Psoas muscle (tissue), 7 donors: ENCODE measurements at regions not wholly inside any gene's neighbourhood (a gene's known extent, or its start where the extent isn't known, plus 50 kb on each side); places are given as distances from the start of the nearest gene placed in this dataset.

ENCODE experiments used
- ATAC-seq, 4 donors: fragments of 200-7000 bp; cut with Tn5 transposase; one replicate each; pipeline ENCODE4 v1.9.1; 2020; ENCODE audit warnings: moderate library complexity in 3 of 4, mild to moderate bottlenecking in 2 of 4
- DNase-seq, 2 donors: peaks; one replicate each; pipeline ENCODE4 v3.0.0-alpha.2; 2020
- H3K27ac ChIP-seq: fragments of 200-600 bp; one replicate; pipeline ENCODE4 v1.8.0; 2022
- H3K27me3 ChIP-seq, 3 donors: fragments of 200-600 bp in 1 of 3; one replicate each; pipeline versions ENCODE4 v1.6.1 to v1.8.0; 2013 to 2022; ENCODE audit warnings: low read length in 2 of 3, mild to moderate bottlenecking in 2 of 3, moderate library complexity in 1 of 3; ENCODE audit not compliant: insufficient read depth in 3 of 3
- H3K36me3 ChIP-seq, 2 donors: fragments of 200-600 bp in 1 of 2; one replicate each; pipeline versions ENCODE4 v1.6.1 to v1.8.0; 2013 to 2022; ENCODE audit warnings: low read depth in 1 of 2, mild to moderate bottlenecking in 1 of 2, moderate library complexity in 1 of 2; ENCODE audit not compliant: insufficient read depth in 1 of 2
- H3K4me1 ChIP-seq: fragments of 200-600 bp; one replicate; pipeline ENCODE4 v1.8.0; 2022
- H3K4me3 ChIP-seq: fragments of 200-600 bp; one replicate; pipeline ENCODE4 v1.8.0; 2022; ENCODE audit warnings: mild to moderate bottlenecking
- H3K9me3 ChIP-seq: fragments of 200-600 bp; one replicate; pipeline ENCODE4 v1.8.0; 2022
- WGBS, 3 donors: extraction: QIAGEN DNeasy Blood & Tissue Kit; methylation state at CpG; one replicate each; pipeline versions ENCODE4 v1.1.6 to v1.1.7; 2013; 5-methylcytosine and 5-hydroxymethylcytosine counted together
- intact Hi-C, 2 donors: fragments of 100-400 bp; cut with DNase I; formaldehyde crosslinking; loops; one replicate each; pipeline versions ENCODE4 v1.11.0 to v1.14.2; 2022
- TF ChIP-seq, protein P1 (sequence below): fragments of 200-600 bp; IDR thresholded peaks from one replicate; pipeline ENCODE4 v1.8.0; 2022; ENCODE audit warnings: antibody characterized with exemption
- donor health status: healthy with polysubstance abuse.
- donor health status: DM: no; HTN: no; CAD: no; lungs with moderate emphysema.
- donor health status: Bipolar disorder and iron deficiency.
- donor health status: healthy.
- donor health status: DM: yes; HTN: yes; CAD: no.
- donor health status: DM: no; HTN: no; CAD: no.
- donor health status: DM: yes; HTN: yes; CAD: no.

- 66 to 73% (median 67%) methylated on average over 10 of the region's 10 CpGs for WGBS, 3 donors
- Histone ChIP-seq H3K9me3 (no peaks in the 10 kb centered on the region), H3K27ac (no peak overlapping the region), H3K4me1 (peaks cover 20% of the 10 kb centered on the region), H3K27me3 (no peaks in the 10 kb centered on the region), H3K36me3 (no peaks in the 10 kb centered on the region), H3K4me3 (no peak overlapping the region)
- TF ChIP-seq, protein P1, sequence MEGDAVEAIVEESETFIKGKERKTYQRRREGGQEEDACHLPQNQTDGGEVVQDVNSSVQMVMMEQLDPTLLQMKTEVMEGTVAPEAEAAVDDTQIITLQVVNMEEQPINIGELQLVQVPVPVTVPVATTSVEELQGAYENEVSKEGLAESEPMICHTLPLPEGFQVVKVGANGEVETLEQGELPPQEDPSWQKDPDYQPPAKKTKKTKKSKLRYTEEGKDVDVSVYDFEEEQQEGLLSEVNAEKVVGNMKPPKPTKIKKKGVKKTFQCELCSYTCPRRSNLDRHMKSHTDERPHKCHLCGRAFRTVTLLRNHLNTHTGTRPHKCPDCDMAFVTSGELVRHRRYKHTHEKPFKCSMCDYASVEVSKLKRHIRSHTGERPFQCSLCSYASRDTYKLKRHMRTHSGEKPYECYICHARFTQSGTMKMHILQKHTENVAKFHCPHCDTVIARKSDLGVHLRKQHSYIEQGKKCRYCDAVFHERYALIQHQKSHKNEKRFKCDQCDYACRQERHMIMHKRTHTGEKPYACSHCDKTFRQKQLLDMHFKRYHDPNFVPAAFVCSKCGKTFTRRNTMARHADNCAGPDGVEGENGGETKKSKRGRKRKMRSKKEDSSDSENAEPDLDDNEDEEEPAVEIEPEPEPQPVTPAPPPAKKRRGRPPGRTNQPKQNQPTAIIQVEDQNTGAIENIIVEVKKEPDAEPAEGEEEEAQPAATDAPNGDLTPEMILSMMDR, result no peak
- DNase-seq, result no peak
- intact Hi-C loops, result loop anchor here in 1 of 2 donors (10.0 kb wide), 1 partner anchor 612 kb away; no protein-coding TSS in a partner anchor
- no peak for ATAC-seq
These were observed 811.9 kb downstream of the MAFB start for GRCh38 chr20:39876976-39877635.

- no peak overlapping the region for H3K4me3 ChIP-seq
- no peaks in the 10 kb centered on the region for H3K36me3 ChIP-seq
- TF ChIP-seq, protein P1, result no peak
- peaks cover 20% of the 10 kb centered on the region for H3K4me1 ChIP-seq
- no peaks in the 10 kb centered on the region for H3K9me3 ChIP-seq
- H3K27ac ChIP-seq, result no peak overlapping the region
- DNase-seq, result no peak
- 76 to 84% (median 79%) methylated on average over 3 of the region's 3 CpGs for WGBS, 3 donors
- intact Hi-C loops, result loop anchor here in 1 of 2 donors (10.0 kb wide), 1 partner anchor 611 kb away; no protein-coding TSS in a partner anchor
- no peak for ATAC-seq
- H3K27me3 ChIP-seq, result no peaks in the 10 kb centered on the region
These were observed 813.4 kb downstream of the MAFB start for GRCh38 chr20:39875492-39876110.

DNA sequence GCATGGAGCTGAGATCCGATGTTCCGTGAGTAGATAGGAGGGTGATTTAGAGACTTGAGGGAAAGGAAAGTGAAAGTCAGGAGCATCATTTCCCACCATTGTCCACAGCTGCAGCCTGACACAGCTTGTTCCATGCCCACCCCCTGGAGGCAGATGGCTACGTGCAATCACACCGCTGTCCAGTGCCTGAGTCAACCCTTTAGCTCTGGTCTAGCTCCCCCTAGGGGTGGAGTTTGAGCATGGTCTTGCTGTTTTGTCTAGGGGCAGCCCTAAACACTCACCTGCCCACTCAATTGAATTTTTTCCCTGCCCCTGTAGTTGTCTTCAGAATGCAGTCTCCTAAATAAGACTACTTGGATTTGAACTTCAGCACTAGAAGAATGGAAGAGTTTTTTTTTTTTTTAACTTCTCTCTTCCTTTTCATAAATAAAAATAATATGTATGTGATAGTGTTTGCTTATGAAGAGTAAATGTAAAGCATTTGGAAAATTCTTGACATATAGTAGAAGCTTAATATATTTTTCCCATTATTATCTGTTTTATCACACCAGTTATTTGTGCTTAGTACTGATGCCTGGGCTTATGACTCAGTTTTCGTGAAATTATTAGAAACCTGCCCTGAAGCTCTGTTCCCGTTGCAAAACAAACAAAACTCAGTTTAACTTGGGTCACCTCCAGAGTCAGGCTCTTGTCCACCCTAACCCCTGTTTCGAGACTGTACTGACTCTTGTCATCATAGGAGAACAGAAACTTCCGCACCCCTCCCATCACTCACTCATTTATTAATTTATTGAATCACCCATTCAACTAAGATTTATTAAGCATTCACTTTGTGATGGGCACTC, 814.8 kb downstream of the MAFB start:
- DNase-seq (peak; percentile 63 to 78), ATAC-seq (peak; percentile 67 to 81 (median 79))
- Histone ChIP-seq H3K36me3 (no peaks in the 10 kb centered on the region), H3K4me3 (no peak overlapping the region), H3K27ac (no peak overlapping the region), H3K9me3 (no peaks in the 10 kb centered on the region), H3K4me1 (peaks cover 20% of the 10 kb centered on the region), H3K27me3 (no peaks in the 10 kb centered on the region)
- WGBS, 3 donors, result 57 to 67% (median 66%) methylated on average over 8 of the region's 8 CpGs
- TF ChIP-seq, protein P1, result peak; percentile 70
- intact Hi-C loops, result loop anchor here (5.0 to 10.0 kb wide), 2 partner anchors 602 to 609 kb away; no protein-coding TSS in a partner anchor

DNA sequence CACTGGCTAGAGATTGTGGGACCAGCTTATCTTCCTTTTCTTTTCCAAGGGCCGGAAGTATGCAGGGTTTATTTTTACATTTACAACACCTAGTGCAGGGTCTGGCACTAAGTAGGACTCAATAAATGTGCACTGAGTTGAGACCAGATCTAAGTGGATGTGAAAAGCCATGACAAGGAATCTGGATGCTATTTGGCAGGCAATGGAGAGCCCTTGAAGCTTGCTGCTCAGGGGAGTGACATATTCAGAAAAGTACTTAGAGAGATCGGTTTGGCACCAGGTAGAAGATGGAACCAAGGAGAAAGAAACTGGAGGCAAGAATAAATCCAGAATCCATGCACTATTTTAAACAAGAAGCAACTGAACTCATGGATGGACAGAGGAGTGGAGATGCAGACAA, 815.8 kb downstream of the MAFB start:
- no peaks in the 10 kb centered on the region for H3K27me3 ChIP-seq
- H3K4me1 ChIP-seq, result peaks cover 12% of the 10 kb centered on the region
- intact Hi-C loops, result loop anchor here (5.0 to 10.0 kb wide), 2 partner anchors 601 to 608 kb away; no protein-coding TSS in a partner anchor
- ATAC-seq (no peak), DNase-seq (no peak)
- TF ChIP-seq, protein P1, result no peak
- no peak overlapping the region for H3K4me3 ChIP-seq
- H3K36me3 ChIP-seq, result no peaks in the 10 kb centered on the region
- 83 to 86% (median 83%) methylated on average over 2 of the region's 2 CpGs for WGBS, 3 donors
- H3K27ac ChIP-seq, result no peak overlapping the region
- H3K9me3 ChIP-seq, result no peaks in the 10 kb centered on the region
